GM23338 (cell line): ENCODE measurements at regions not wholly inside any gene's neighbourhood (a gene's known extent, or its start where the extent isn't known, plus 50 kb on each side); places are given as distances from the start of the nearest gene placed in this dataset.

Source experiments
- ATAC-seq: fragments of 200-7000 bp; cut with Tn5 transposase; 3 replicates; pipeline ENCODE4 v1.9.1; 2020
- DNase-seq: peaks from one replicate; pipeline ENCODE4 v3.0.0-alpha.2; 2015; ENCODE audit warnings: low spot score
- H2AFZ ChIP-seq: fragments of 200-600 bp; sonication (generic); 2 replicates; pipeline ENCODE4 v1.8.0; 2016; ENCODE audit warnings: antibody characterized with exemption, mild to moderate bottlenecking, moderate library complexity
- H3F3A ChIP-seq: fragments of 200-600 bp; sonication (generic); replicated peaks from 2 replicates; pipeline ENCODE4 v1.8.0; 2017; ENCODE audit warnings: antibody characterized with exemption, mixed run types, low read depth
- H3K27ac ChIP-seq: fragments of 200-600 bp; sonication (generic); 2 replicates; pipeline ENCODE4 v1.6.1; 2016; ENCODE audit warnings: low read depth
- H3K27me3 ChIP-seq: fragments of 200-600 bp; sonication (generic); 2 replicates; pipeline ENCODE4 v1.8.0; 2016; ENCODE audit warnings: mild to moderate bottlenecking, mixed run types, moderate library complexity; ENCODE audit not compliant: insufficient read depth
- H3K36me3 ChIP-seq: fragments of 200-600 bp; sonication (generic); 2 replicates; pipeline ENCODE4 v1.8.0; 2016; ENCODE audit warnings: mild to moderate bottlenecking; ENCODE audit not compliant: insufficient read depth
- H3K4me1 ChIP-seq: fragments of 200-600 bp; sonication (generic); 2 replicates; pipeline ENCODE4 v1.8.0; 2016; ENCODE audit warnings: mild to moderate bottlenecking, moderate library complexity; ENCODE audit not compliant: insufficient read depth
- H3K4me2 ChIP-seq: fragments of 200-600 bp; sonication (generic); 2 replicates; pipeline ENCODE4 v1.7.1; 2017; ENCODE audit warnings: mixed run types
- H3K4me3 ChIP-seq: fragments of 200-600 bp; sonication (generic); 2 replicates; pipeline ENCODE4 v1.6.1; 2016; ENCODE audit warnings: mixed run types
- H3K79me2 ChIP-seq: fragments of 200-600 bp; sonication (generic); replicated peaks from 2 replicates; pipeline ENCODE4 v1.8.0; 2017; ENCODE audit warnings: mild to moderate bottlenecking; ENCODE audit not compliant: insufficient read depth
- H3K9me2 ChIP-seq: fragments of 200-600 bp; sonication (generic); 2 replicates; pipeline ENCODE4 v1.8.0; 2017; ENCODE audit not compliant: insufficient read depth
- H4K20me1 ChIP-seq: fragments of 200-600 bp; sonication (generic); replicated peaks from 2 replicates; pipeline ENCODE4 v1.8.0; 2017; ENCODE audit warnings: mild to moderate bottlenecking; ENCODE audit not compliant: insufficient read depth
- H3K27ac Mint-ChIP-seq: 2 replicates; pipeline ENCODE4 v1.8.0; 2020; ENCODE audit warnings: inconsistent platforms, mild to moderate bottlenecking, moderate library complexity, mixed read lengths
- H3K27me3 Mint-ChIP-seq: 3 replicates; pipeline ENCODE4 v1.8.0; 2022; ENCODE audit warnings: low read depth, mild to moderate bottlenecking, moderate library complexity, mixed read lengths, inconsistent platforms; ENCODE audit not compliant: insufficient read depth, poor library complexity
- H3K36me3 Mint-ChIP-seq: 3 replicates; pipeline ENCODE4 v1.8.0; 2021; ENCODE audit warnings: low read depth, mild to moderate bottlenecking, inconsistent platforms, moderate library complexity, mixed read lengths
- H3K4me1 Mint-ChIP-seq: 3 replicates; pipeline ENCODE4 v1.8.0; 2020; ENCODE audit warnings: mild to moderate bottlenecking, inconsistent platforms, mixed read lengths
- H3K4me3 Mint-ChIP-seq: 3 replicates; pipeline ENCODE4 v1.8.0; 2021; ENCODE audit warnings: moderate library complexity, mild to moderate bottlenecking, inconsistent platforms, mixed read lengths
- H3K9me3 Mint-ChIP-seq: 3 replicates; pipeline ENCODE4 v1.8.0; 2020; ENCODE audit warnings: moderate library complexity, mild to moderate bottlenecking, inconsistent platforms, mixed read lengths
- CREB1 ChIP-seq: fragments of 250-450 bp; sonication (Bioruptor Pico); IDR thresholded peaks from 2 replicates; pipeline ENCODE4 v1.5.0; 2020; ENCODE audit warnings: low read depth, mild to moderate bottlenecking, moderate library complexity
- CTCF ChIP-seq, 2 experiments: fragments of 200-600 bp in 1 of 2; sonication (generic) in 1 of 2; conservative IDR thresholded peaks; 2 replicates each; pipeline versions ENCODE4 v1.5.1 to v1.6.1; 2016 to 2017; ENCODE audit warnings: antibody characterized with exemption in 2 of 2, low read depth in 2 of 2, mild to moderate bottlenecking in 2 of 2, moderate library complexity in 1 of 2
- ETS1 ChIP-seq: IDR thresholded peaks from 2 replicates; pipeline ENCODE4 v1.6.1; 2016; ENCODE audit warnings: antibody characterized with exemption
- EZH2 ChIP-seq: fragments of 200-600 bp; sonication (generic); IDR thresholded peaks from one replicate; pipeline ENCODE4 v1.8.0; 2017; ENCODE audit warnings: antibody characterized with exemption, mild to moderate bottlenecking, low read depth; ENCODE audit not compliant: unreplicated experiment
- EZH2phosphoT487 ChIP-seq: fragments of 200-600 bp; sonication (generic); IDR thresholded peaks from one replicate; pipeline ENCODE4 v1.8.1; 2018; ENCODE audit warnings: antibody characterized with exemption; ENCODE audit not compliant: unreplicated experiment
- JUNB ChIP-seq: IDR thresholded peaks from one replicate; pipeline ENCODE4 v1.6.1; 2016; ENCODE audit warnings: antibody characterized with exemption; ENCODE audit not compliant: unreplicated experiment
- NANOG ChIP-seq: IDR thresholded peaks from 2 replicates; pipeline ENCODE4 v1.6.1; 2016; ENCODE audit warnings: antibody characterized with exemption, borderline replicate concordance
- POLR2AphosphoS5 ChIP-seq: IDR thresholded peaks from 2 replicates; pipeline ENCODE4 v1.6.1; 2016; ENCODE audit warnings: antibody characterized with exemption, low read depth
- REST ChIP-seq: IDR thresholded peaks from one replicate; pipeline ENCODE4 v1.6.1; 2018; ENCODE audit warnings: antibody characterized with exemption; ENCODE audit not compliant: unreplicated experiment
- STAT1 ChIP-seq: IDR thresholded peaks from one replicate; pipeline ENCODE4 v1.6.1; 2016; ENCODE audit warnings: antibody characterized with exemption; ENCODE audit not compliant: unreplicated experiment
- ZNF114 ChIP-seq: fragments of 250-450 bp; sonication (Bioruptor Pico); IDR thresholded peaks from 2 replicates; pipeline ENCODE4 v1.5.0; 2020; ENCODE audit warnings: mild to moderate bottlenecking, moderate library complexity
- ZNF331 ChIP-seq: fragments of 250-450 bp; sonication (Bioruptor Pico); IDR thresholded peaks from 2 replicates; pipeline ENCODE4 v1.5.0; 2020; ENCODE audit warnings: low read depth, mild to moderate bottlenecking, moderate library complexity
- ZNF462 ChIP-seq: fragments of 250-450 bp; sonication (Bioruptor Pico); IDR thresholded peaks from 2 replicates; pipeline ENCODE4 v1.5.0; 2020; ENCODE audit warnings: mild to moderate bottlenecking, moderate library complexity

- no peaks in the 10 kb centered on the region for H3K27me3 ChIP-seq
- H2AFZ ChIP-seq: no peak overlapping the region
- H3K9me3 Mint-ChIP-seq: no peaks in the 10 kb centered on the region
- no peak overlapping the region for H3K4me2 ChIP-seq
- ATAC-seq (peak; percentile 94), DNase-seq (peak; percentile 63)
- H4K20me1 ChIP-seq: no peaks in the 10 kb centered on the region
- peaks cover 7% of the 10 kb centered on the region for H3K4me1 Mint-ChIP-seq
- no peaks in the 10 kb centered on the region for H3K36me3 ChIP-seq
- H3K36me3 Mint-ChIP-seq: no peaks in the 10 kb centered on the region
- H3K9me2 ChIP-seq: no peaks in the 10 kb centered on the region; the same call in 1 of the 2 replicates
- H3K27ac Mint-ChIP-seq: no peak overlapping the region
- H3K4me3 ChIP-seq: no peak overlapping the region
- H3F3A ChIP-seq: no peaks in the 10 kb centered on the region
- H3K4me3 Mint-ChIP-seq: no peak overlapping the region
- no peak overlapping the region for H3K27ac ChIP-seq
- no peaks in the 10 kb centered on the region; the same call in 1 of the 2 replicates for H3K4me1 ChIP-seq
- TF ChIP-seq CREB1 (CRISPR knock-in tag): no peak
- no peak for TF ChIP-seq ZNF462 (CRISPR knock-in tag)
- no peak for TF ChIP-seq ETS1
- no peak for TF ChIP-seq ZNF114 (CRISPR knock-in tag)
- no peak for TF ChIP-seq CTCF (conservative IDR thresholded peaks at IDR 0.05; ENCODE audit: low read depth in 2 of 2)
- TF ChIP-seq ZNF331 (CRISPR knock-in tag): no peak
- no peak for TF ChIP-seq POLR2AphosphoS5
- TF ChIP-seq STAT1: no peak
- TF ChIP-seq NANOG: no peak
- no peak for TF ChIP-seq EZH2
- no peak for TF ChIP-seq REST
- TF ChIP-seq EZH2phosphoT487: no peak
- TF ChIP-seq JUNB: no peak
- no peaks in the 10 kb centered on the region for H3K79me2 ChIP-seq
- H3K27me3 Mint-ChIP-seq: peaks cover 2% of the 10 kb centered on the region
These were observed 911.6 kb upstream of the SLC35B3 start for GRCh38 chr6:9346923-9347322.
